T-cell (primary cell): ENCODE measurements at regions not wholly inside any gene's neighbourhood (a gene's known extent, or its start where the extent isn't known, plus 50 kb on each side); places are given as distances from the start of the nearest gene placed in this dataset.

Experiments used
- ATAC-seq, 4 experiments: fragments of 200-7000 bp in 3 of 4; fragments of 150-1000 bp in 1 of 4; cut with Tn5 transposase; replicated peaks in 1 of 4; 1 replicate in 3 of 4; 2 replicates in 1 of 4; pipeline ENCODE4 v1.10.0; 2021; ENCODE audit warnings: moderate library complexity in 3 of 4, mild to moderate bottlenecking in 2 of 4, moderate number of reproducible peaks in 1 of 4
- CTCF ChIA-PET, 2 donors: fragments of 300-600 bp; sonication (Branson Sonifier 250); formaldehyde crosslinking; loops; one replicate each; lab custom pipeline; 2022; ENCODE audit warnings: antibody characterized with exemption in 2 of 2; lab: Charles Lee
- POLR2A ChIA-PET, 2 donors: fragments of 300-600 bp; sonication (Branson Sonifier 250); formaldehyde crosslinking; loops; one replicate each; lab custom pipeline; 2022; ENCODE audit warnings: antibody characterized with exemption in 2 of 2; lab: Charles Lee
- DNase-seq, 35 experiments: peaks; one replicate each; pipeline versions ENCODE4 v3.0.0 to v3.0.0-alpha.2; 2013 to 2023
- H3K27ac ChIP-seq: one replicate; pipeline ENCODE4 v1.5.1; 2013; ENCODE audit warnings: low read length
- H3K27me3 ChIP-seq, 2 experiments: replicated peaks in 1 of 2; 1 replicate in 1 of 2; 2 replicates in 1 of 2; pipeline versions ENCODE4 v1.6.1 to v1.7.0; 2013; ENCODE audit warnings: low read length in 1 of 2, mixed read lengths in 1 of 2; ENCODE audit not compliant: control insufficient read depth in 2 of 2, insufficient read depth in 2 of 2; ENCODE audit errors: extremely low read depth in 1 of 2
- H3K36me3 ChIP-seq, 2 donors: 1 replicate in 1 of 2; 2 replicates in 1 of 2; pipeline versions ENCODE4 v1.6.1 to v1.7.0; 2013; ENCODE audit warnings: low read length in 1 of 2; ENCODE audit not compliant: control insufficient read depth in 2 of 2, insufficient read depth in 1 of 2; ENCODE audit errors: extremely low read depth in 1 of 2
- H3K4me1 ChIP-seq, 2 experiments: 1 replicate in 1 of 2; 2 replicates in 1 of 2; pipeline versions ENCODE4 v1.6.1 to v1.7.0; 2013; ENCODE audit warnings: low read length in 2 of 2, mixed read lengths in 1 of 2; ENCODE audit not compliant: insufficient read depth in 2 of 2, control insufficient read depth in 1 of 2; ENCODE audit errors: extremely low read depth in 1 of 2
- H3K4me3 ChIP-seq, 2 donors: 1 replicate in 1 of 2; 2 replicates in 1 of 2; pipeline versions ENCODE4 v1.5.1 to v1.7.0; 2013; ENCODE audit warnings: mild to moderate bottlenecking in 2 of 2, low read length in 1 of 2, moderate library complexity in 1 of 2; ENCODE audit not compliant: control insufficient read depth in 1 of 2; ENCODE audit errors: extremely low read depth in 1 of 2
- H3K9me3 ChIP-seq: 2 replicates; pipeline ENCODE4 v1.7.0; 2013
- H3K27ac Mint-ChIP-seq, 2 donors: one replicate each; pipeline ENCODE4 v1.8.0; 2020 to 2021; ENCODE audit warnings: mild to moderate bottlenecking in 2 of 2, mixed read lengths in 2 of 2
- H3K27me3 Mint-ChIP-seq, 2 donors: one replicate each; pipeline ENCODE4 v1.8.0; 2021 to 2022; ENCODE audit warnings: mixed read lengths in 2 of 2
- H3K36me3 Mint-ChIP-seq: one replicate; pipeline ENCODE4 v1.8.0; 2021; ENCODE audit warnings: mixed read lengths
- H3K4me1 Mint-ChIP-seq, 3 donors: one replicate each; pipeline ENCODE4 v1.8.0; 2020 to 2022; ENCODE audit warnings: mixed read lengths in 3 of 3, mild to moderate bottlenecking in 1 of 3
- H3K4me3 Mint-ChIP-seq, 3 donors: one replicate each; pipeline ENCODE4 v1.8.0; 2020 to 2022; ENCODE audit warnings: mild to moderate bottlenecking in 3 of 3, mixed read lengths in 3 of 3, moderate library complexity in 3 of 3
- H3K9me3 Mint-ChIP-seq, 3 donors: one replicate each; pipeline ENCODE4 v1.8.0; 2020 to 2022; ENCODE audit warnings: mixed read lengths in 3 of 3
- WGBS: methylation state at CpG from one replicate; pipeline ENCODE4 v1.1.5; 2013; ENCODE audit warnings: missing lambda C conversion rate; ENCODE audit not compliant: insufficient coverage; 5-methylcytosine and 5-hydroxymethylcytosine counted together

GRCh38 chr4:18568600-18568999, 547.0 kb upstream of the LCORL start:
- ChIA-PET POLR2A (no interaction called here), CTCF (no interaction called here)
- H3K27me3 ChIP-seq, result no peaks in the 10 kb centered on the region
- H3K4me3 Mint-ChIP-seq, result no peak overlapping the region
- H3K9me3 ChIP-seq, result no peaks in the 10 kb centered on the region
- H3K4me1 ChIP-seq, result no peaks in the 10 kb centered on the region
- 57% methylated on average over 1 of the region's 2 CpGs for WGBS
- no peaks in the 10 kb centered on the region for H3K36me3 ChIP-seq
- DNase-seq (no peak), ATAC-seq (no peak)
- H3K27ac Mint-ChIP-seq, result no peak overlapping the region
- no peak overlapping the region for H3K4me3 ChIP-seq
- H3K36me3 Mint-ChIP-seq, result no peaks in the 10 kb centered on the region
- no peaks in the 10 kb centered on the region for H3K4me1 Mint-ChIP-seq
- H3K27ac ChIP-seq, result no peak overlapping the region
- peaks cover 0 to 6% of the 10 kb centered on the region in 2 donors for H3K27me3 Mint-ChIP-seq
- H3K9me3 Mint-ChIP-seq, result peaks cover 0 to 4% (median 0%) of the 10 kb centered on the region in 3 donors

- Mint-ChIP-seq H3K27me3 (peaks cover 0 to 2% of the 10 kb centered on the region in 2 donors), H3K27ac (no peak overlapping the region), H3K9me3 (peaks cover 0 to 6% (median 2%) of the 10 kb centered on the region in 3 donors), H3K36me3 (no peaks in the 10 kb centered on the region), H3K4me1 (no peaks in the 10 kb centered on the region), H3K4me3 (no peak overlapping the region)
- CTCF ChIA-PET, result no interaction called here
- no peak overlapping the region for H3K4me3 ChIP-seq
- DNase-seq, result no peak
- H3K36me3 ChIP-seq, result no peaks in the 10 kb centered on the region
- POLR2A ChIA-PET, result no interaction called here
- no peak for ATAC-seq
- H3K27me3 ChIP-seq, result no peaks in the 10 kb centered on the region
- 80% methylated on average over 5 of the region's 9 CpGs for WGBS
- no peak overlapping the region for H3K27ac ChIP-seq
- no peaks in the 10 kb centered on the region for H3K4me1 ChIP-seq
- H3K9me3 ChIP-seq, result no peaks in the 10 kb centered on the region
These were observed 545.6 kb upstream of the LCORL start for GRCh38 chr4:18566970-18567799.

DNA sequence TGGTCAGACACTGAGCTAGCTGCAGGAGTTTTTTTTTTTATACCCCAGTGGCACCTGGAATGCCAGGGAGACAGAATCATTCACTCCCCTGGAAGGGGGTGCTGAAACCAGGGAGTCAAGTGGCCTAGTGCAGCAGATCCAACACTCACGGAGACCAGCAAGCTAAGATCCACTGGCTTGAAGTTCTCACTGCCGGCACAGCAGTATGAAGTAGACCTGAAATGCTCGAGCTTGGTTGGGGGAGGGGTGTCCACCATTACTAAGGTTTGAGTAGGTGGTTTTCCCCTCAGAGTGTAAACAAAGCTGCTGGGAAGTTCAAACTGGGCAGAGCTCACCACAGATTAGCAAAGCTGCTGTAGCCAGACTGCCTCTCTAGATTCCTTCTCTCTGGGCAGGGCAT, 537.9 kb upstream of the LCORL start:
- POLR2A ChIA-PET, result interaction anchor here in 1 of 2 donors (0.7 kb wide), 1 partner anchor 1790 kb away, joined by 3 read pairs; no protein-coding TSS in a partner anchor
- Histone ChIP-seq H3K4me1 (no peaks in the 10 kb centered on the region), H3K27me3 (peaks cover 0 to 7% of the 10 kb centered on the region in 2 experiments), H3K36me3 (no peaks in the 10 kb centered on the region), H3K27ac (no peak overlapping the region), H3K9me3 (no peaks in the 10 kb centered on the region), H3K4me3 (no peak overlapping the region)
- ATAC-seq, result no peak
- Mint-ChIP-seq H3K4me3 (no peak overlapping the region), H3K9me3 (peaks cover 0 to 5% (median 4%) of the 10 kb centered on the region in 3 donors), H3K27ac (no peak overlapping the region), H3K36me3 (no peaks in the 10 kb centered on the region), H3K27me3 (peaks cover 1 to 7% of the 10 kb centered on the region in 2 donors), H3K4me1 (no peaks in the 10 kb centered on the region)
- DNase-seq, result no peak
- CTCF ChIA-PET, result no interaction called here
- WGBS, result 60% methylated on average over 2 of the region's 3 CpGs

DNA sequence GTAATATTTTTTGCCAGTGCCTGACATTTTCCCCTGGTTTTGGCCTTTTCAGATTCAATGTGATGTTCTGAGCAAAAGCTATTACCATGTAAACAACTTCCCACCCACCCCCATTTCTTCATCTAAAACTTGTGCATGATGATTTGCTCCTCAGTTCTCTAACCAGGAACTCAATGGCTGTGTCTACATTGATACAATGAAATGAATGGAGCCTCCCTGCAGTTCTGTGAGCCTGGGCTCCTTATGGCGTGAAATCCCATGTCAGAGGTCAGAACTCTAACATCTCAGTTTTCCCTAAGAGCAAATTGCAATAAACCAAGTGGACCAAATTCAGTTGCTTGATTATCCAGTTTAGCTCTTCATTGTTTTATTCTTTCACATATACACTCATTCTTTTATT, 534.8 kb upstream of the LCORL start:
- Histone ChIP-seq H3K9me3 (no peaks in the 10 kb centered on the region), H3K36me3 (no peaks in the 10 kb centered on the region), H3K27me3 (peaks cover 0 to 7% of the 10 kb centered on the region in 2 experiments), H3K4me3 (no peak overlapping the region), H3K27ac (no peak overlapping the region), H3K4me1 (no peaks in the 10 kb centered on the region)
- ATAC-seq (no peak), DNase-seq (no peak)
- Mint-ChIP-seq H3K4me3 (no peak overlapping the region), H3K27me3 (peaks cover 1 to 7% of the 10 kb centered on the region in 2 donors), H3K36me3 (no peaks in the 10 kb centered on the region), H3K27ac (no peak overlapping the region), H3K9me3 (no peaks in the 10 kb centered on the region), H3K4me1 (no peaks in the 10 kb centered on the region)
- CTCF ChIA-PET, result no interaction called here
- WGBS, result 75% methylated on average over 1 of the region's 1 CpG
- POLR2A ChIA-PET, result no interaction called here

GRCh38 chr4:18540349-18540748, 518.8 kb upstream of the LCORL start:
- H3K27ac ChIP-seq, result no peak overlapping the region
- no peaks in the 10 kb centered on the region for H3K27me3 ChIP-seq
- no peak overlapping the region for H3K4me3 ChIP-seq
- Mint-ChIP-seq H3K4me1 (no peaks in the 10 kb centered on the region), H3K4me3 (no peak overlapping the region), H3K9me3 (peaks cover 0 to 2% (median 0%) of the 10 kb centered on the region in 3 donors), H3K27ac (no peak overlapping the region), H3K36me3 (no peaks in the 10 kb centered on the region), H3K27me3 (peaks cover 4 to 10% of the 10 kb centered on the region in 2 donors)
- WGBS, result no CpG with 5 or more reads among the region's 6 CpGs
- H3K36me3 ChIP-seq, result no peaks in the 10 kb centered on the region
- H3K9me3 ChIP-seq, result no peaks in the 10 kb centered on the region
- H3K4me1 ChIP-seq, result no peaks in the 10 kb centered on the region
- ATAC-seq, result no peak
- POLR2A ChIA-PET, result no interaction called here
- no peak for DNase-seq
- CTCF ChIA-PET, result no interaction called here

- Mint-ChIP-seq H3K27me3 (peaks cover 4 to 10% of the 10 kb centered on the region in 2 donors), H3K9me3 (peaks cover 0 to 6% (median 0%) of the 10 kb centered on the region in 3 donors), H3K27ac (no peak overlapping the region), H3K4me1 (no peaks in the 10 kb centered on the region), H3K4me3 (no peak overlapping the region), H3K36me3 (no peaks in the 10 kb centered on the region)
- Histone ChIP-seq H3K36me3 (no peaks in the 10 kb centered on the region), H3K9me3 (no peaks in the 10 kb centered on the region), H3K4me1 (no peaks in the 10 kb centered on the region), H3K27ac (no peak overlapping the region), H3K27me3 (no peaks in the 10 kb centered on the region), H3K4me3 (no peak overlapping the region)
- CTCF ChIA-PET, result interaction anchor here in 1 of 2 donors (0.6 kb wide), 1 partner anchor 90 kb away, joined by 3 read pairs; no protein-coding TSS in a partner anchor
- WGBS, result no CpG with 5 or more reads among the region's 2 CpGs
- no peak for ATAC-seq
- POLR2A ChIA-PET, result no interaction called here
- no peak for DNase-seq
These were observed 516.6 kb upstream of the LCORL start for GRCh38 chr4:18538121-18538520.
